OCI-LY7 (cell line): ENCODE measurements at regions not wholly inside any gene's neighbourhood (a gene's known extent, or its start where the extent isn't known, plus 50 kb on each side); places are given as distances from the start of the nearest gene placed in this dataset.

Experiments used
- BruUV-seq: library from RNA; stranded (reverse); fragments of 400-500 nt; replicated peaks from 2 replicates; lab custom pipeline; 2021; lab: Mats Ljungman, UMichigan
- CTCF ChIA-PET: fragments of 300-600 bp; sonication (Branson Sonifier 250); formaldehyde crosslinking; loops from one replicate; lab custom pipeline; 2022; ENCODE audit warnings: antibody characterized with exemption; ENCODE audit not compliant: unreplicated experiment; lab: Charles Lee
- POLR2A ChIA-PET: fragments of 300-600 bp; sonication (Branson Sonifier 250); formaldehyde crosslinking; loops from one replicate; lab custom pipeline; 2022; ENCODE audit warnings: antibody characterized with exemption; lab: Charles Lee
- DNase-seq: peaks from one replicate; pipeline ENCODE4 v3.0.0-alpha.2; 2015; ENCODE audit warnings: low spot score
- H2AFZ ChIP-seq: fragments of 200-600 bp; sonication (generic), shearing (Covaris generic); 2 replicates; pipeline ENCODE4 v1.6.1; 2014; ENCODE audit warnings: mild to moderate bottlenecking, antibody characterized with exemption, low read length, moderate library complexity
- H3K27ac ChIP-seq: fragments of 200-600 bp; sonication (generic); 2 replicates; pipeline ENCODE4 v1.5.1; 2014; ENCODE audit warnings: mixed run types, low read depth, mild to moderate bottlenecking, moderate library complexity, low read length, inconsistent platforms; ENCODE audit not compliant: poor library complexity, severe bottlenecking
- H3K36me3 ChIP-seq: fragments of 200-600 bp; sonication (generic); 2 replicates; pipeline ENCODE4 v1.6.1; 2014; ENCODE audit warnings: mild to moderate bottlenecking, antibody characterized with exemption, low read length, moderate library complexity, mixed read lengths; ENCODE audit not compliant: insufficient read depth
- H3K4me1 ChIP-seq: fragments of 200-600 bp; sonication (generic); 2 replicates; pipeline ENCODE4 v1.5.1; 2014; ENCODE audit warnings: mild to moderate bottlenecking, low read length; ENCODE audit not compliant: insufficient read depth, poor library complexity, severe bottlenecking
- H3K4me2 ChIP-seq: fragments of 200-600 bp; sonication (generic); 2 replicates; pipeline ENCODE4 v1.6.1; 2014; ENCODE audit warnings: mild to moderate bottlenecking, low read length
- H3K4me3 ChIP-seq: fragments of 200-600 bp; sonication (generic); 2 replicates; pipeline ENCODE4 v1.5.1; 2014; ENCODE audit warnings: mild to moderate bottlenecking, low read depth, low read length; ENCODE audit not compliant: poor library complexity, severe bottlenecking
- H3K79me2 ChIP-seq: fragments of 200-600 bp; sonication (generic); 2 replicates; pipeline ENCODE4 v1.6.1; 2016; ENCODE audit warnings: low read depth, mild to moderate bottlenecking, low read length, moderate library complexity, mixed read lengths; ENCODE audit not compliant: insufficient read depth
- H3K9me2 ChIP-seq: fragments of 200-600 bp; sonication (generic); 2 replicates; pipeline ENCODE4 v1.6.1; 2016; ENCODE audit warnings: mild to moderate bottlenecking, low read length, mixed read lengths; ENCODE audit not compliant: insufficient read depth
- H3K9me3 ChIP-seq: fragments of 200-600 bp; sonication (generic); 2 replicates; pipeline ENCODE4 v1.6.1; 2014; ENCODE audit warnings: mild to moderate bottlenecking, mixed run types, low read length, mixed read lengths
- H4K20me1 ChIP-seq: fragments of 200-600 bp; sonication (generic); 2 replicates; pipeline ENCODE4 v1.6.1; 2014; ENCODE audit warnings: mild to moderate bottlenecking, antibody characterized with exemption, low read length, moderate library complexity, mixed read lengths; ENCODE audit not compliant: insufficient read depth
- CTCF ChIP-seq: fragments of 200-600 bp; sonication (generic); conservative IDR thresholded peaks from 2 replicates; pipeline ENCODE4 v1.5.1; 2014; ENCODE audit warnings: mild to moderate bottlenecking, antibody characterized with exemption, low read length, moderate library complexity, mixed read lengths
- EZH2phosphoT487 ChIP-seq: fragments of 200-600 bp; sonication (generic); IDR thresholded peaks from 2 replicates; pipeline ENCODE4 v1.6.1; 2018; ENCODE audit warnings: low read depth, borderline replicate concordance, mild to moderate bottlenecking, mixed run types, antibody characterized with exemption, low read length, moderate library complexity, mixed read lengths
- intact Hi-C: fragments of 100-400 bp; cut with micrococcal nuclease; formaldehyde crosslinking; loops from one replicate; pipeline ENCODE4 v1.10.0; 2022; ENCODE audit not compliant: unreplicated experiment

DNA sequence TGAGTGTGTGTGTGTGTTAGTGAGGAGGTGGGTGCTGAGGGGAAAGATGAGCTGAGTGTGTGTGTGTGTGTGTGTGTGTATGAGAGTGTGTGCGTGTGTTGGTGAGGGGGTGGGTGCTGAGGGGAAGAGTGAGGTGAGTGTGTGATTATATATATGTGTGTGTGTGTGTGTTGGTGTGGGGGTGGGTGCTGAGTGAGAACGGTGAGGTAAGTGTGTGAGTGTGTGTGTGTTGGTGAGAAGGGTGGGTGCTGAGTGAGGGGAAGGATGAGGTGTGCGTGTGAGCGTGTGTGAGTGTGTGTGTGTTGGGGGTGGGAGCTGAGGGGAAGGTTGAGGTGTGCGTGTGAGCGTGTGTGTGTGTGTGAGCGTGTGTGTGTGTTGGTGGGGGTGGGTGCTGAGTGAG is 322.0 kb upstream of the NT5C1B start:
- DNase-seq, result no peak
- TF ChIP-seq EZH2phosphoT487 (no peak), CTCF (no peak)
- Histone ChIP-seq H3K36me3 (no peaks in the 10 kb centered on the region), H4K20me1 (no peaks in the 10 kb centered on the region), H3K9me3 (no peaks in the 10 kb centered on the region), H3K4me1 (no peaks in the 10 kb centered on the region), H3K4me2 (no peak overlapping the region), H3K9me2 (no peaks in the 10 kb centered on the region), H3K27ac (no peak overlapping the region), H2AFZ (no peak overlapping the region), H3K79me2 (no peaks in the 10 kb centered on the region), H3K4me3 (no peak overlapping the region)
- ChIA-PET CTCF (no interaction called here), POLR2A (no interaction called here)
- intact Hi-C loops, result no loop called here
- BruUV-seq, result no TSS peak

- POLR2A ChIA-PET, result interaction anchor here (1.0 kb wide), 1 partner anchor 26 kb away, joined by 3 read pairs; no protein-coding TSS in a partner anchor
- H3K4me1 ChIP-seq, result no peaks in the 10 kb centered on the region
- H3K79me2 ChIP-seq, result no peaks in the 10 kb centered on the region
- CTCF ChIA-PET, result no interaction called here
- DNase-seq, result no peak
- H3K9me3 ChIP-seq, result no peaks in the 10 kb centered on the region
- H3K27ac ChIP-seq, result no peak overlapping the region
- no peaks in the 10 kb centered on the region for H3K36me3 ChIP-seq
- no peaks in the 10 kb centered on the region for H3K9me2 ChIP-seq
- TF ChIP-seq EZH2phosphoT487 (no peak), CTCF (no peak)
- no peak overlapping the region for H2AFZ ChIP-seq
- intact Hi-C loops, result no loop called here
- no peak overlapping the region for H3K4me2 ChIP-seq
- BruUV-seq, result no TSS peak
- no peak overlapping the region for H3K4me3 ChIP-seq
- no peaks in the 10 kb centered on the region for H4K20me1 ChIP-seq
Measured at GRCh38 chr2:18910843-18911242, 321.5 kb upstream of the NT5C1B start.

- H3K36me3 ChIP-seq, result no peaks in the 10 kb centered on the region
- TF ChIP-seq EZH2phosphoT487, result no peak
- no peak for TF ChIP-seq CTCF
- BruUV-seq, result no TSS peak
- intact Hi-C loops, result no loop called here
- CTCF ChIA-PET, result interaction anchor here (0.7 kb wide), 1 partner anchor 24 kb away, joined by 3 read pairs; no protein-coding TSS in a partner anchor
- H4K20me1 ChIP-seq, result no peaks in the 10 kb centered on the region
- no peak overlapping the region for H2AFZ ChIP-seq
- DNase-seq, result no peak
- H3K9me2 ChIP-seq, result no peaks in the 10 kb centered on the region
- H3K27ac ChIP-seq, result no peak overlapping the region
- peaks cover 20% of the 10 kb centered on the region for H3K4me1 ChIP-seq
- POLR2A ChIA-PET, result interaction anchor here (0.9 to 1.9 kb wide), 4 partner anchors 9 to 32 kb away, joined by 4 to 10 read pairs (median 5); no protein-coding TSS in a partner anchor
- no peak overlapping the region for H3K4me2 ChIP-seq
- no peaks in the 10 kb centered on the region for H3K79me2 ChIP-seq
- no peak overlapping the region for H3K4me3 ChIP-seq
- H3K9me3 ChIP-seq, result no peaks in the 10 kb centered on the region
Measured at GRCh38 chr2:18907937-18908336, 318.6 kb upstream of the NT5C1B start.
